ENCODE measurements at regions not wholly inside any gene's neighbourhood (a gene's known extent, or its start where the extent isn't known, plus 50 kb on each side); places are given as distances from the start of the nearest gene placed in this dataset.

DNA sequence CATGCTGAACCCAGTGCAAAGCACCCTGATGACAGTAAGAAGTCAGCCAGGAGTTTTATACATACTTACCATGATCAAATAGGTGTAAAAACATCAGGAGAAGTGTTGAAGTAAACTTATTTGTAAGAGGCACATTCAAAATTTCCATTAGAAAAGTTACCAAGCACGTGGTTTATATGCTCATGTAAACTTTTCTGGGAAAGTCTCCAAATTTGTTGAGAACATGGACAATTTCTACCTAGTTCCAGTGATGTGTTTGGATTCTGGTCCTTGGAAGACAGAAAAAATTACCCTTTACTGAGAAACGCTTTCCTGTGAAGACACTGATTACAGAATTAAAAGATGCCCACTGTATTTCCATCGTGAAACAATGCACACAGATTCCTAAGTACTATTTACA, 288.9 kb upstream of the CDH4 start:
- Histone ChIP-seq H3K27ac (ENCODE audit: insufficient read depth in 1 of 2, low read depth in 1 of 2, low read length in 2 of 2, poor library complexity in 1 of 2, severe bottlenecking in 2 of 2) (no peak overlapping the region), H3K4me1 (ENCODE audit: control extremely low read depth in 1 of 4, control insufficient read depth in 4 of 4, insufficient read depth in 4 of 4, low read length in 3 of 4) (no peaks in the 10 kb centered on the region), H3K27me3 (replicated peaks in 2 of 5; ENCODE audit: control insufficient read depth in 4 of 5, insufficient read depth in 5 of 5, low read length in 4 of 5) (peaks cover 0 to 7% (median 4%) of the 10 kb centered on the region in 5 experiments), H3K9me3 (ENCODE audit: control extremely low read depth in 1 of 5, control insufficient read depth in 4 of 5, insufficient read depth in 2 of 5, low read depth in 1 of 5, low read length in 4 of 5) (peaks cover 0 to 2% (median 0%) of the 10 kb centered on the region in 5 experiments), H3K36me3 (ENCODE audit: control insufficient read depth in 4 of 4, insufficient read depth in 4 of 4, low read length in 3 of 4) (no peaks in the 10 kb centered on the region), H3K4me3 (ENCODE audit: control insufficient read depth in 1 of 7, extremely low read depth in 1 of 7, insufficient read depth in 4 of 7, low read depth in 2 of 7, low read length in 6 of 7) (no peak overlapping the region)
- ChIA-PET POLR2A (no interaction called here), CTCF (no interaction called here)
- no CpG with 5 or more reads among the region's 3 CpGs for WGBS (ENCODE audit: insufficient coverage)
- DNase-seq, result no peak

DNA sequence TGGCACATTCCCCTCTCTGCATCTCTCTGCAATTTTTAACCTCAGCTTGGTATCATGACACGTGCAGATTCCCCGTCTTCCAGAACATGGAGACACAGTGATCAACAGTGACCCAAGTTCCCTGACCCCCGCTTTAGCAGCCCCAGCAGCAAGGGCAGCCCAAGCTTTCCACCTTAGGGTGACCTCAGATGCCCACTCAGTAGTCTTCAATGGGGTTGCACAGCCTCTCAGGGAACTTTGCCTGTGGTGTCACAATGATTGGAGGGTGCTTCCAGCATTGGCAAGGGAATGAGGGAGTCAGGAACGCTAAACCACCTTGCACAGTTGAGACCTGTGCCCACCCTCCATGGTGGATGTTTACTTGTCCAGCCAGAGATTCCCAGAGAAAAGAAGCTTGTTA, 287.1 kb upstream of the CDH4 start:
- H3K4me3 ChIP-seq (ENCODE audit: control insufficient read depth in 1 of 7, extremely low read depth in 1 of 7, insufficient read depth in 4 of 7, low read depth in 2 of 7, low read length in 6 of 7), result no peak overlapping the region
- H3K27ac ChIP-seq (ENCODE audit: insufficient read depth in 1 of 2, low read depth in 1 of 2, low read length in 2 of 2, poor library complexity in 1 of 2, severe bottlenecking in 2 of 2), result no peak overlapping the region
- CTCF ChIA-PET, result no interaction called here
- no peak for DNase-seq
- POLR2A ChIA-PET, result no interaction called here
- H3K9me3 ChIP-seq (ENCODE audit: control extremely low read depth in 1 of 5, control insufficient read depth in 4 of 5, insufficient read depth in 2 of 5, low read depth in 1 of 5, low read length in 4 of 5), result no peaks in the 10 kb centered on the region
- H3K4me1 ChIP-seq (ENCODE audit: control extremely low read depth in 1 of 4, control insufficient read depth in 4 of 4, insufficient read depth in 4 of 4, low read length in 3 of 4), result no peaks in the 10 kb centered on the region
- WGBS (ENCODE audit: insufficient coverage), result 95% methylated on average over 4 of the region's 4 CpGs
- H3K27me3 ChIP-seq (replicated peaks in 2 of 5; ENCODE audit: control insufficient read depth in 4 of 5, insufficient read depth in 5 of 5, low read length in 4 of 5), result peaks cover 0 to 9% (median 4%) of the 10 kb centered on the region in 5 experiments
- no peaks in the 10 kb centered on the region for H3K36me3 ChIP-seq (ENCODE audit: control insufficient read depth in 4 of 4, insufficient read depth in 4 of 4, low read length in 3 of 4)

DNA sequence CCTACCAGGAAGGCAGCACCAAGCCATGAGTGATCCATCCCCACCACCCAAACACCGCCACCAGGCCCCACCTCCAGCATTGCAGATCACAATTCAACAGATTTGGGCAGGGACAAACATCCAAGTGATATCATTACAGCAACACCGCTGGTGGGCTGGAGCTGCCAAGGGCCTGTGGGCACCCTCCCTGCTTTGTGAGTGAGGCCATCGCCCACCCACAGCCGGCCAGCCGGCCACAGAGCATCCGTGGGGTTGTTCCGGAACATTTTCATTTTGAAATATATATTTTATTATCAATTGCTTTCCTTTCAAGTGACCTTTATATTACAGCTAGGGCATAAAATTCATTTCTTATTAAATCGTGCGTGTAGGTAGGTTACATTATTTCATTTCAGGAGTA, 286.0 kb upstream of the CDH4 start:
- Histone ChIP-seq H3K9me3 (ENCODE audit: control extremely low read depth in 1 of 5, control insufficient read depth in 4 of 5, insufficient read depth in 2 of 5, low read depth in 1 of 5, low read length in 4 of 5) (no peaks in the 10 kb centered on the region), H3K4me1 (ENCODE audit: control extremely low read depth in 1 of 4, control insufficient read depth in 4 of 4, insufficient read depth in 4 of 4, low read length in 3 of 4) (no peaks in the 10 kb centered on the region), H3K27ac (ENCODE audit: insufficient read depth in 1 of 2, low read depth in 1 of 2, low read length in 2 of 2, poor library complexity in 1 of 2, severe bottlenecking in 2 of 2) (no peak overlapping the region), H3K4me3 (ENCODE audit: control insufficient read depth in 1 of 7, extremely low read depth in 1 of 7, insufficient read depth in 4 of 7, low read depth in 2 of 7, low read length in 6 of 7) (no peak overlapping the region), H3K36me3 (ENCODE audit: control insufficient read depth in 4 of 4, insufficient read depth in 4 of 4, low read length in 3 of 4) (no peaks in the 10 kb centered on the region), H3K27me3 (replicated peaks in 2 of 5; ENCODE audit: control insufficient read depth in 4 of 5, insufficient read depth in 5 of 5, low read length in 4 of 5) (peaks cover 0 to 12% (median 2%) of the 10 kb centered on the region in 5 experiments)
- DNase-seq, result no peak
- POLR2A ChIA-PET, result no interaction called here
- CTCF ChIA-PET, result no interaction called here
- 80% methylated on average over 5 of the region's 9 CpGs for whole genome bisulfite sequencing (ENCODE audit: insufficient coverage)

DNA sequence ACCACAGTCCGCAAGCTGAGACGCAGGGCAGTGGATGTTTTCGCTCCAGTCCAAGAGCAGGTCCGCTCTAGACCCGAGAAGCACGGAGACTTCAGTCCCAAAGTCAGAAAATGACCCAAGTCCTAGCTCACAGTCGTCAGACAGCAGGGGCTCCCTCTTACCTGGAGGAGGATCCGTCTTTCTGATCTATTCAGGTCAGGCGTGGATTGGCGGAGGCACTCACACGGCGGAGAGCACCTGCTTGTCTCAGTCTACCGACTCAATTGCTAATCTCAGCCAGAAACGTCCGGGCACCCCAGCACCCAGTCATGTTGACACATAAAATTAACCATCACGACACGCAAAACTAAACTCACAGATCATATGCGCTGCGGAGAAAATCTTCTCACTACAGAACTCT, 285.3 kb upstream of the CDH4 start:
- no peaks in the 10 kb centered on the region for H3K4me1 ChIP-seq (ENCODE audit: control extremely low read depth in 1 of 4, control insufficient read depth in 4 of 4, insufficient read depth in 4 of 4, low read length in 3 of 4)
- no peak overlapping the region for H3K4me3 ChIP-seq (ENCODE audit: control insufficient read depth in 1 of 7, extremely low read depth in 1 of 7, insufficient read depth in 4 of 7, low read depth in 2 of 7, low read length in 6 of 7)
- ChIA-PET POLR2A (no interaction called here), CTCF (no interaction called here)
- no peaks in the 10 kb centered on the region for H3K36me3 ChIP-seq (ENCODE audit: control insufficient read depth in 4 of 4, insufficient read depth in 4 of 4, low read length in 3 of 4)
- no peak for DNase-seq
- no peaks in the 10 kb centered on the region for H3K9me3 ChIP-seq (ENCODE audit: control extremely low read depth in 1 of 5, control insufficient read depth in 4 of 5, insufficient read depth in 2 of 5, low read depth in 1 of 5, low read length in 4 of 5)
- no peak overlapping the region for H3K27ac ChIP-seq (ENCODE audit: insufficient read depth in 1 of 2, low read depth in 1 of 2, low read length in 2 of 2, poor library complexity in 1 of 2, severe bottlenecking in 2 of 2)
- peaks cover 0 to 12% (median 2%) of the 10 kb centered on the region in 5 experiments for H3K27me3 ChIP-seq (replicated peaks in 2 of 5; ENCODE audit: control insufficient read depth in 4 of 5, insufficient read depth in 5 of 5, low read length in 4 of 5)
- WGBS (ENCODE audit: insufficient coverage), result 91% methylated on average over 19 of the region's 19 CpGs

DNA sequence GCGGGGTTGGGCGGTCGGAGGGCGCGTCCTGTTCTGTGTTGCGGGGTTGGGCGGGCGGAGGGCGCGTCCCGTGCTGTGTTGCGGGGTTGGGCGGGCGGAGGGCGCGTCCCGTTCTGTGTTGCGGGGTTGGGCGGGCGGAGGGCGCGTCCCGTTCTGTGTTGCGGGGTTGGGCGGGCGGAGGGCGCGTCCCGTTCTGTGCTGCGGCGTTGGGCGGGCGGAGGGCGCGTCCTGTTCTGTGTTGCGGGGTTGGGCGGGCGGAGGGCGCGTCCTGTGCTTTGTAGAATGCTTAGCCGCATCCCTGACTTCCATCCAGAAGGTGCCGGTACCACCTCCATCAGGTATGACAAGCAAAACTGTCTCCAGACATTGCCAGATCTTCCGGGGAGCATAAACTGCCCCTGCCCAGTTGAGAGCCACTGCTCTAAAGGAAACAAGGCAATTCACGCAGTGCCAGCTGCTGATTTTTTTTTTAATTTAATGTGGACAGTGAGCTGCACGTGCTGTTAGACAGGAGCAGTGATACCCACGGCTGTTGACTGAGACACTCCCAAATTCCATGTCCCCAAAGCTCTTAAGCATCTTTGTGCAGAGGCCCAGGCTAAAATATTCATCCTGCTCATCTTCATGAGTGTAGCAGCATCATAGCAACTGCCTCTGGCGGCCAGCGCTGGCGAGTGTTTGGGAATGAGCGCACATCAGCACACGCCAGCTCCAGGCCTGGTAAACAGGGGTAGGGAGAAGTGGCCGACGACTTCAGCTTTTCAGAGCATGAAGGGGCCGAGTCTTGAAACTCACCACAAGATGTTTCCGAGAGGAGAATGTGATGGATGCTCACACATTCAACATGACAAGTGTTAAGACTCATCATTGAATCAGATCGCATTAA, 284.4 kb upstream of the CDH4 start:
- Histone ChIP-seq H3K4me1 (ENCODE audit: control extremely low read depth in 1 of 4, control insufficient read depth in 4 of 4, insufficient read depth in 4 of 4, low read length in 3 of 4) (no peaks in the 10 kb centered on the region), H3K9me3 (ENCODE audit: control extremely low read depth in 1 of 5, control insufficient read depth in 4 of 5, insufficient read depth in 2 of 5, low read depth in 1 of 5, low read length in 4 of 5) (no peaks in the 10 kb centered on the region), H3K27me3 (replicated peaks in 2 of 5; ENCODE audit: control insufficient read depth in 4 of 5, insufficient read depth in 5 of 5, low read length in 4 of 5) (peaks cover 0 to 12% (median 2%) of the 10 kb centered on the region in 5 experiments), H3K27ac (ENCODE audit: insufficient read depth in 1 of 2, low read depth in 1 of 2, low read length in 2 of 2, poor library complexity in 1 of 2, severe bottlenecking in 2 of 2) (no peak overlapping the region), H3K4me3 (ENCODE audit: control insufficient read depth in 1 of 7, extremely low read depth in 1 of 7, insufficient read depth in 4 of 7, low read depth in 2 of 7, low read length in 6 of 7) (no peak overlapping the region), H3K36me3 (ENCODE audit: control insufficient read depth in 4 of 4, insufficient read depth in 4 of 4, low read length in 3 of 4) (no peaks in the 10 kb centered on the region)
- 82% methylated on average over 40 of the region's 56 CpGs for WGBS (ENCODE audit: insufficient coverage)
- ChIA-PET CTCF (no interaction called here), POLR2A (no interaction called here)
- DNase-seq, result no peak

DNA sequence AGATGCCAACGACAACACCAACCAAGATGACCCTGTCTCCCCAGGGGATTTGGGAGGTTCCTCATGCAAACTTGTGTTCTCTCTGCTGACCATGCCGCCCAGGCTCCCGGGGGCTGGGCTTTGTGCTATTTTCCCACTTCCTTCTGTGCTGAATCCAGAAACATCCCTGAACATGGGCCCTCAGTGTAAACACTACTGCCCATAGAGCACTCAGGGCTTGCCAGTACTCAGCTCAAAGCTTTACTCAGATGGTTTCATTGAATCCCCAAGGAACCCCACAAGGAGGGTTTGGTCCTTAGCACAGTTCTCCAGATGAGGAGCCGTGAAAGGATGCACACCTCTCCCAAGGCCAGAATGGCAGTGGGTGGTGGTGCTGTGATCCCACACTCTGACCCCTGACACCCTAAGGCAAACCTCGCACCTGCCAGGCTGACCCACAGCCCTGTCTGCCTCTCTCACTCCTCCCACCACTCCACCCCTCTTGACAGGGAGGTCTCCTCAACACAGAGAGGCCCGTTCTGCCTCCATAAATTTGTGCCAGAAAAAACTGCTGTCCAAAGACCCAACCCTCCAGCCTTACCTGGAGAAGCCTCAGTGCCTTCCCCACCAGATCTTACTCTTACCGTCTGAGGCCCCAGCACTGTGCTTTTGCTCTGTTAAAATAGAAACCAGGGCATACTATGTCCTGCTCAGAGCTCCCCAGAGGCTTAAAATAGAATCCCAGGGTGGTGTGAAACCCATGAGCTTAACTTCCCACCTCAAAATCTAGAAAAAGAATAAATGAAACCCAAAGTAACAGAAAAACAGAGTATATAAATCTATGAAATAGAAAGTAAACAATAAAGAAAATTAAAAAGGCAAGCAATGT, 283.0 kb upstream of the CDH4 start:
- Histone ChIP-seq H3K27me3 (replicated peaks in 2 of 5; ENCODE audit: control insufficient read depth in 4 of 5, insufficient read depth in 5 of 5, low read length in 4 of 5) (peaks cover 0 to 12% (median 2%) of the 10 kb centered on the region in 5 experiments), H3K36me3 (ENCODE audit: control insufficient read depth in 4 of 4, insufficient read depth in 4 of 4, low read length in 3 of 4) (no peaks in the 10 kb centered on the region), H3K4me1 (ENCODE audit: control extremely low read depth in 1 of 4, control insufficient read depth in 4 of 4, insufficient read depth in 4 of 4, low read length in 3 of 4) (no peaks in the 10 kb centered on the region), H3K27ac (ENCODE audit: insufficient read depth in 1 of 2, low read depth in 1 of 2, low read length in 2 of 2, poor library complexity in 1 of 2, severe bottlenecking in 2 of 2) (no peak overlapping the region), H3K9me3 (ENCODE audit: control extremely low read depth in 1 of 5, control insufficient read depth in 4 of 5, insufficient read depth in 2 of 5, low read depth in 1 of 5, low read length in 4 of 5) (no peaks in the 10 kb centered on the region), H3K4me3 (ENCODE audit: control insufficient read depth in 1 of 7, extremely low read depth in 1 of 7, insufficient read depth in 4 of 7, low read depth in 2 of 7, low read length in 6 of 7) (no peak overlapping the region)
- CTCF ChIA-PET, result no interaction called here
- POLR2A ChIA-PET, result no interaction called here
- no peak for DNase-seq
- 93% methylated on average over 7 of the region's 7 CpGs for WGBS (ENCODE audit: insufficient coverage)

DNA sequence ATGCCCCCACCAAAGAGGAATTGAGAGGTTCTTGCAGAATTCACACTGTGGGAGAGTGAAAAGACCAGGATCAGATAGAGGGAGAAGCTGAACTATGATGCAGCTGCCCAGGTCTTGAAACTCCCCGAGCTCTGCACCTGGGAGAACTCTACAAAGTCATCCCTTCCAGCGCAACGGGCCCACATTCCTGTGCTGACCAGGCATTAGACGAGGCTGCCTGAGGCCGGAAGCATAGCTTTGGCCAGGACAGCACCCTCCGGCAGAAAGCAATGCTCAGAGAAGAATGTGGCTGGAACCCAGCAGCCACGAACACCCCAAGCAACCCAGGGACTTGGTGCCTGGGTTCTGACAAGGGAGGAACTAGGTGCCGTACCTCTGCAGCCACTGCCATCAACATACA, 281.5 kb upstream of the CDH4 start:
- Histone ChIP-seq H3K27me3 (replicated peaks in 2 of 5; ENCODE audit: control insufficient read depth in 4 of 5, insufficient read depth in 5 of 5, low read length in 4 of 5) (peaks cover 0 to 11% (median 2%) of the 10 kb centered on the region in 5 experiments), H3K9me3 (ENCODE audit: control extremely low read depth in 1 of 5, control insufficient read depth in 4 of 5, insufficient read depth in 2 of 5, low read depth in 1 of 5, low read length in 4 of 5) (no peaks in the 10 kb centered on the region), H3K27ac (ENCODE audit: insufficient read depth in 1 of 2, low read depth in 1 of 2, low read length in 2 of 2, poor library complexity in 1 of 2, severe bottlenecking in 2 of 2) (no peak overlapping the region), H3K4me3 (ENCODE audit: control insufficient read depth in 1 of 7, extremely low read depth in 1 of 7, insufficient read depth in 4 of 7, low read depth in 2 of 7, low read length in 6 of 7) (no peak overlapping the region), H3K4me1 (ENCODE audit: control extremely low read depth in 1 of 4, control insufficient read depth in 4 of 4, insufficient read depth in 4 of 4, low read length in 3 of 4) (no peaks in the 10 kb centered on the region), H3K36me3 (ENCODE audit: control insufficient read depth in 4 of 4, insufficient read depth in 4 of 4, low read length in 3 of 4) (no peaks in the 10 kb centered on the region)
- DNase-seq, result no peak
- CTCF ChIA-PET, result no interaction called here
- POLR2A ChIA-PET, result no interaction called here
- WGBS (ENCODE audit: insufficient coverage), result 89% methylated on average over 8 of the region's 8 CpGs

Data from common myeloid progenitor, CD34-positive (primary cell).